HepG2 (cell line): ENCODE measurements at regions not wholly inside any gene's neighbourhood (a gene's known extent, or its start where the extent isn't known, plus 50 kb on each side); places are given as distances from the start of the nearest gene placed in this dataset.

ENCODE experiments used
- BCL6 ChIP-seq: IDR thresholded peaks from 2 replicates; pipeline ENCODE4 v1.6.1; 2016; ENCODE audit warnings: missing genetic modification reagents, missing compliant biosample characterization
- ELF4 ChIP-seq: sonication (generic); formaldehyde crosslinking; IDR thresholded peaks from 2 replicates; pipeline ENCODE4 v1.5.0; 2020; ENCODE audit warnings: missing genetic modification reagents, mild to moderate bottlenecking, moderate library complexity, borderline replicate concordance
- FOXA3 ChIP-seq: IDR thresholded peaks from 2 replicates; pipeline ENCODE4 v1.6.1; 2016; ENCODE audit warnings: missing genetic modification reagents, missing compliant biosample characterization
- GATA4 ChIP-seq: sonication (generic); IDR thresholded peaks from 2 replicates; pipeline ENCODE4 v1.6.1; 2016; ENCODE audit warnings: antibody characterized with exemption, low read depth, borderline replicate concordance
- GATAD2A ChIP-seq: IDR thresholded peaks from 2 replicates; pipeline ENCODE4 v1.6.1; 2016
- HHEX ChIP-seq: IDR thresholded peaks from 2 replicates; pipeline ENCODE4 v1.6.1; 2016; ENCODE audit warnings: control low read depth
- HNRNPL ChIP-seq: fragments of 200-400 bp; formaldehyde crosslinking; IDR thresholded peaks from 2 replicates; pipeline ENCODE4 v1.6.1; 2017; ENCODE audit warnings: mild to moderate bottlenecking, low read depth, low read length
- ISL2 ChIP-seq: sonication (generic); formaldehyde crosslinking; IDR thresholded peaks from 2 replicates; pipeline ENCODE4 v1.5.0; 2020; ENCODE audit warnings: missing genetic modification reagents
- NR2F2 ChIP-seq: IDR thresholded peaks from 2 replicates; pipeline ENCODE4 v1.6.1; 2012; ENCODE audit warnings: low read depth, inconsistent platforms, borderline replicate concordance
- NR3C1 ChIP-seq: sonication (generic); formaldehyde crosslinking; IDR thresholded peaks from 2 replicates; pipeline ENCODE4 v1.4.0; 2020; ENCODE audit warnings: missing genetic modification reagents
- PCBP1 ChIP-seq: fragments of 200-400 bp; formaldehyde crosslinking; IDR thresholded peaks from 2 replicates; pipeline ENCODE4 v1.6.1; 2017; ENCODE audit warnings: mild to moderate bottlenecking, low read depth, low read length, borderline replicate concordance
- PLSCR1 ChIP-seq: sonication (generic); formaldehyde crosslinking; IDR thresholded peaks from 2 replicates; pipeline ENCODE4 v1.5.0; 2020; ENCODE audit warnings: missing genetic modification reagents, mild to moderate bottlenecking, borderline replicate concordance
- SOX6 ChIP-seq, 2 experiments: fragments of 450-650 bp in 1 of 2; sonication (generic) in 1 of 2; formaldehyde crosslinking in 1 of 2; IDR thresholded peaks; 2 replicates each; pipeline versions ENCODE4 v1.4.0 to v1.6.1; 2017 to 2020; ENCODE audit warnings: antibody characterized with exemption in 1 of 2, mild to moderate bottlenecking in 1 of 2, missing genetic modification reagents in 1 of 2
- YY1 ChIP-seq: IDR thresholded peaks from 2 replicates; pipeline ENCODE4 v1.6.1; 2011; ENCODE audit warnings: low read length, low read depth, moderate library complexity, mild to moderate bottlenecking; ENCODE audit not compliant: insufficient read depth, insufficient replicate concordance
- ZNF414 ChIP-seq: sonication (generic); formaldehyde crosslinking; IDR thresholded peaks from 2 replicates; pipeline ENCODE4 v1.5.0; 2020; ENCODE audit warnings: missing genetic modification reagents
- ZNF576 ChIP-seq: sonication (generic); formaldehyde crosslinking; IDR thresholded peaks from 2 replicates; pipeline ENCODE4 v1.4.0; 2020; ENCODE audit warnings: mild to moderate bottlenecking, missing genetic modification reagents
- ZNF747 ChIP-seq: sonication (generic); formaldehyde crosslinking; IDR thresholded peaks from 2 replicates; pipeline ENCODE4 v1.8.1; 2023; ENCODE audit warnings: missing genetic modification reagents, mild to moderate bottlenecking, borderline replicate concordance
- ZNF784 ChIP-seq: sonication (generic); formaldehyde crosslinking; IDR thresholded peaks from 2 replicates; pipeline ENCODE4 v1.5.1; 2020; ENCODE audit warnings: missing genetic modification reagents, mild to moderate bottlenecking, borderline replicate concordance
- TF ChIP-seq, protein P1 (sequence below): sonication (generic); formaldehyde crosslinking; IDR thresholded peaks from 2 replicates; pipeline ENCODE4 v1.4.0; 2020; ENCODE audit warnings: missing genetic modification reagents
- TF ChIP-seq, protein P2 (sequence below): sonication (generic); formaldehyde crosslinking; IDR thresholded peaks from 2 replicates; pipeline ENCODE4 v1.5.1; 2020; ENCODE audit warnings: mild to moderate bottlenecking, missing genetic modification reagents, borderline replicate concordance

DNA sequence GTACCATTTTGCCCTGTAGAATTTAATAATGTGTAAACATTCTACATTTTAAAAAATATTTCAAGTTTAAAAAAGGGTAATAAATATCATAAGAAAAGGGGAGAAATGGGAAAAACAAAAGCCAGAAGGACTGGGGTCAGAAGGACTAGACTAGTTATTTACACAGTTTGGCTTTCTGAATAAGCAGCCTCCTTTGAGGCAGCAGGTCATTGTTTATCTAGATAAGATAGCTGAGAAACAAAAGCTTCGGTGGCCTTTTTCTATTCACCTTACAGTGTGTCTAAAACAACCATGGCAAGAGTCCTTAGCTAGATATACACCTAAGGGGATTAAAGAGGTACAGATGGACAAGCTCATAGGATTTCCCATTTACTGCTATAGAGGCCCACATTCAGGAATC, 396.5 kb upstream of the PMFBP1 start (continued):
- TF ChIP-seq ZNF747 (CRISPR knock-in tag) (no peak), ZNF414 (CRISPR knock-in tag) (no peak), BCL6 (peak; percentile 25; the same call in 1 of the 2 replicates), FOXA3 (CRISPR knock-in tag) (peak; percentile 67), ZNF784 (no peak), YY1 (no peak), ELF4 (CRISPR knock-in tag) (no peak), SOX6 (IDR thresholded peaks at IDR 0.05) (no peak), SOX6 (CRISPR knock-in tag; IDR thresholded peaks at IDR 0.05) (peak; percentile 92), GATA4 (peak; percentile 81; the same call in 1 of the 2 replicates), GATAD2A (0 out of 2 replicates have a peak, but pooled peaks have one; percentile 18), NR2F2 (0 out of 2 replicates have a peak, but pooled peaks have one; percentile 44), HNRNPL (no peak), ZNF576 (no peak), PLSCR1 (no peak), ISL2 (CRISPR knock-in tag) (peak; percentile 16; the same call in 1 of the 2 replicates), NR3C1 (CRISPR knock-in tag) (no peak), PCBP1 (no peak), HHEX (CRISPR knock-in tag) (0 out of 2 replicates have a peak, but pooled peaks have one; percentile 45)
- TF ChIP-seq, protein P1, sequence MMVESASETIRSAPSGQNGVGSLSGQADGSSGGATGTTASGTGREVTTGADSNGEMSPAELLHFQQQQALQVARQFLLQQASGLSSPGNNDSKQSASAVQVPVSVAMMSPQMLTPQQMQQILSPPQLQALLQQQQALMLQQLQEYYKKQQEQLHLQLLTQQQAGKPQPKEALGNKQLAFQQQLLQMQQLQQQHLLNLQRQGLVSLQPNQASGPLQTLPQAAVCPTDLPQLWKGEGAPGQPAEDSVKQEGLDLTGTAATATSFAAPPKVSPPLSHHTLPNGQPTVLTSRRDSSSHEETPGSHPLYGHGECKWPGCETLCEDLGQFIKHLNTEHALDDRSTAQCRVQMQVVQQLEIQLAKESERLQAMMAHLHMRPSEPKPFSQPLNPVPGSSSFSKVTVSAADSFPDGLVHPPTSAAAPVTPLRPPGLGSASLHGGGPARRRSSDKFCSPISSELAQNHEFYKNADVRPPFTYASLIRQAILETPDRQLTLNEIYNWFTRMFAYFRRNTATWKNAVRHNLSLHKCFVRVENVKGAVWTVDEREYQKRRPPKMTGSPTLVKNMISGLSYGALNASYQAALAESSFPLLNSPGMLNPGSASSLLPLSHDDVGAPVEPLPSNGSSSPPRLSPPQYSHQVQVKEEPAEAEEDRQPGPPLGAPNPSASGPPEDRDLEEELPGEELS (CRISPR knock-in tag), result peak; percentile 46
- TF ChIP-seq, protein P2, sequence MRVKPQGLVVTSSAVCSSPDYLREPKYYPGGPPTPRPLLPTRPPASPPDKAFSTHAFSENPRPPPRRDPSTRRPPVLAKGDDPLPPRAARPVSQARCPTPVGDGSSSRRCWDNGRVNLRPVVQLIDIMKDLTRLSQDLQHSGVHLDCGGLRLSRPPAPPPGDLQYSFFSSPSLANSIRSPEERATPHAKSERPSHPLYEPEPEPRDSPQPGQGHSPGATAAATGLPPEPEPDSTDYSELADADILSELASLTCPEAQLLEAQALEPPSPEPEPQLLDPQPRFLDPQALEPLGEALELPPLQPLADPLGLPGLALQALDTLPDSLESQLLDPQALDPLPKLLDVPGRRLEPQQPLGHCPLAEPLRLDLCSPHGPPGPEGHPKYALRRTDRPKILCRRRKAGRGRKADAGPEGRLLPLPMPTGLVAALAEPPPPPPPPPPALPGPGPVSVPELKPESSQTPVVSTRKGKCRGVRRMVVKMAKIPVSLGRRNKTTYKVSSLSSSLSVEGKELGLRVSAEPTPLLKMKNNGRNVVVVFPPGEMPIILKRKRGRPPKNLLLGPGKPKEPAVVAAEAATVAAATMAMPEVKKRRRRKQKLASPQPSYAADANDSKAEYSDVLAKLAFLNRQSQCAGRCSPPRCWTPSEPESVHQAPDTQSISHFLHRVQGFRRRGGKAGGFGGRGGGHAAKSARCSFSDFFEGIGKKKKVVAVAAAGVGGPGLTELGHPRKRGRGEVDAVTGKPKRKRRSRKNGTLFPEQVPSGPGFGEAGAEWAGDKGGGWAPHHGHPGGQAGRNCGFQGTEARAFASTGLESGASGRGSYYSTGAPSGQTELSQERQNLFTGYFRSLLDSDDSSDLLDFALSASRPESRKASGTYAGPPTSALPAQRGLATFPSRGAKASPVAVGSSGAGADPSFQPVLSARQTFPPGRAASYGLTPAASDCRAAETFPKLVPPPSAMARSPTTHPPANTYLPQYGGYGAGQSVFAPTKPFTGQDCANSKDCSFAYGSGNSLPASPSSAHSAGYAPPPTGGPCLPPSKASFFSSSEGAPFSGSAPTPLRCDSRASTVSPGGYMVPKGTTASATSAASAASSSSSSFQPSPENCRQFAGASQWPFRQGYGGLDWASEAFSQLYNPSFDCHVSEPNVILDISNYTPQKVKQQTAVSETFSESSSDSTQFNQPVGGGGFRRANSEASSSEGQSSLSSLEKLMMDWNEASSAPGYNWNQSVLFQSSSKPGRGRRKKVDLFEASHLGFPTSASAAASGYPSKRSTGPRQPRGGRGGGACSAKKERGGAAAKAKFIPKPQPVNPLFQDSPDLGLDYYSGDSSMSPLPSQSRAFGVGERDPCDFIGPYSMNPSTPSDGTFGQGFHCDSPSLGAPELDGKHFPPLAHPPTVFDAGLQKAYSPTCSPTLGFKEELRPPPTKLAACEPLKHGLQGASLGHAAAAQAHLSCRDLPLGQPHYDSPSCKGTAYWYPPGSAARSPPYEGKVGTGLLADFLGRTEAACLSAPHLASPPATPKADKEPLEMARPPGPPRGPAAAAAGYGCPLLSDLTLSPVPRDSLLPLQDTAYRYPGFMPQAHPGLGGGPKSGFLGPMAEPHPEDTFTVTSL (CRISPR knock-in tag), result peak; percentile 77; the same call in 1 of the 2 replicates
